SH-SY5Y (cell line): ENCODE measurements at regions not wholly inside any gene's neighbourhood (a gene's known extent, or its start where the extent isn't known, plus 50 kb on each side); places are given as distances from the start of the nearest gene placed in this dataset.

Experiments
- GATA2 ChIP-seq: IDR thresholded peaks from 2 replicates; pipeline ENCODE4 v1.6.1; 2011; ENCODE audit warnings: mild to moderate bottlenecking, low read depth, low read length
- GATA3 ChIP-seq: IDR thresholded peaks from 2 replicates; pipeline ENCODE4 v1.6.1; 2011; ENCODE audit warnings: low read depth, mild to moderate bottlenecking, low read length, moderate library complexity

DNA sequence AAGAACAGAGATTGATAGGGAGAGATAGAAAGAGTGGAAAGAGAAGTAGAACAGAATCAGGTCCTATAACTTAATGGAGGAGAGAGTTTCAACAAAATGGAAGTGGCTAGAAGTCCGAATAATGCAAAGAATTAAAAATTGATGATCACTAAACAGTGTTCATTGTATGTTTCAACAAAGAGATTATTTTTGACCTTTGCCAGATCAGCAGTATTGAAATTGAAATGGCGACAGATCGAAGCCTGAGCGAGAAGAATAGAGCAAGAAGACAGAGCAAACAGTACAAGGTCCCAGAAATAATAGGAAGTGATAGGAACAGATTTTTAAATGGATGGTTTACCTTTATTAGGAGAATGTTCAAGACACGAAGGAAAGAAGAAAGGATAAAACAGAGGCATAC lies 1012.8 kb upstream of the FBXO33 start:
- TF ChIP-seq GATA2 (no peak), GATA3 (no peak)
